H1 (cell line): ENCODE measurements at regions not wholly inside any gene's neighbourhood (a gene's known extent, or its start where the extent isn't known, plus 50 kb on each side); places are given as distances from the start of the nearest gene placed in this dataset.

Experiments used
- RAD21 ChIP-seq, 2 experiments: IDR thresholded peaks in 1 of 2; conservative IDR thresholded peaks in 1 of 2; 2 replicates each; pipeline ENCODE4 v1.6.1; 2011; ENCODE audit warnings: low read depth in 2 of 2, low read length in 2 of 2, improper control_type of control experiment in 1 of 2, inconsistent platforms in 1 of 2, mild to moderate bottlenecking in 1 of 2, moderate library complexity in 1 of 2
- TAF1 ChIP-seq: IDR thresholded peaks from 2 replicates; pipeline ENCODE4 v1.6.1; 2011; ENCODE audit warnings: mild to moderate bottlenecking, low read depth, low read length
- TBP ChIP-seq: IDR thresholded peaks from 2 replicates; pipeline ENCODE4 v1.6.1; 2011; ENCODE audit warnings: low read depth, low read length, improper control_type of control experiment
- USF2 ChIP-seq: IDR thresholded peaks from 2 replicates; pipeline ENCODE4 v1.6.1; 2011; ENCODE audit warnings: low read length, improper control_type of control experiment

GRCh38 chr22:49300951-49301397 is 526.7 kb downstream of the BRD1 start (continued):
- no peak for TF ChIP-seq USF2
- no peak for TF ChIP-seq TBP
- no peak for TF ChIP-seq TAF1
- no peak for TF ChIP-seq RAD21 (IDR thresholded peaks at IDR 0.05 in 1 of 2, conservative IDR thresholded peaks at IDR 0.05 in 1 of 2; ENCODE audit: low read depth in 2 of 2, low read length in 2 of 2)
